ENCODE measurements at regions not wholly inside any gene's neighbourhood (a gene's known extent, or its start where the extent isn't known, plus 50 kb on each side); places are given as distances from the start of the nearest gene placed in this dataset.

GRCh38 chr9:26399556-26399955, 493.0 kb downstream of the CAAP1 start:
- H3K9me3 ChIP-seq (ENCODE audit: control insufficient read depth, insufficient read depth, low read depth, low read length), result no peaks in the 10 kb centered on the region
- ChIA-PET POLR2A (no interaction called here), CTCF (no interaction called here)
- no peak for TF ChIP-seq SIN3A (IDR thresholded peaks at IDR 0.05; ENCODE audit: borderline replicate concordance, insufficient read depth, low read depth, low read length)
- no peak for TF ChIP-seq CTCF (IDR thresholded peaks at IDR 0.05)
- TF ChIP-seq TCF7L2 (IDR thresholded peaks at IDR 0.05; ENCODE audit: low read depth, low read length), result no peak
- no peak for TF ChIP-seq REST (IDR thresholded peaks at IDR 0.05; ENCODE audit: insufficient read depth in 1 of 2, low read depth in 2 of 2, low read length in 1 of 2)
- no peak for TF ChIP-seq POLR2AphosphoS5 (IDR thresholded peaks at IDR 0.05; ENCODE audit: low read depth, low read length)
- H3K27ac ChIP-seq (ENCODE audit: low read length), result no peak overlapping the region
- in situ Hi-C loops (cut with HindIII; ENCODE audit: low pct_unique_long_range_greater_than_20kb, low sequenced_read_pairs) (no loop called here), intact Hi-C loops (cut with micrococcal nuclease; ENCODE audit: unreplicated experiment) (no loop called here)
- ATAC-seq (no peak), DNase-seq (ENCODE audit: low read depth, low spot score) (no peak)
- no peak overlapping the region for H3K4me3 ChIP-seq (ENCODE audit: low read depth in 2 of 2, low read length in 2 of 2)
- BruUV-seq (replicated peaks), result no TSS peak
- no peaks in the 10 kb centered on the region for H3K36me3 ChIP-seq (ENCODE audit: control insufficient read depth, insufficient read depth, low read length)
- H3K27me3 ChIP-seq (ENCODE audit: control insufficient read depth, insufficient read depth, low read length), result no peaks in the 10 kb centered on the region
- H3K4me1 ChIP-seq (ENCODE audit: control insufficient read depth, insufficient read depth, low read length), result no peaks in the 10 kb centered on the region

- Histone ChIP-seq H3K27ac (ENCODE audit: low read length) (no peak overlapping the region), H3K4me3 (ENCODE audit: low read depth in 2 of 2, low read length in 2 of 2) (no peak overlapping the region), H3K36me3 (ENCODE audit: control insufficient read depth, insufficient read depth, low read length) (no peaks in the 10 kb centered on the region), H3K27me3 (ENCODE audit: control insufficient read depth, insufficient read depth, low read length) (no peaks in the 10 kb centered on the region), H3K4me1 (ENCODE audit: control insufficient read depth, insufficient read depth, low read length) (no peaks in the 10 kb centered on the region), H3K9me3 (ENCODE audit: control insufficient read depth, insufficient read depth, low read depth, low read length) (no peaks in the 10 kb centered on the region)
- ATAC-seq (no peak), DNase-seq (ENCODE audit: low read depth, low spot score) (no peak)
- ChIA-PET CTCF (no interaction called here), POLR2A (interaction anchor here (0.7 kb wide), 1 partner anchor 214 kb away, joined by 3 read pairs; no protein-coding TSS in a partner anchor)
- BruUV-seq (replicated peaks), result no TSS peak
- no peak for TF ChIP-seq REST (IDR thresholded peaks at IDR 0.05; ENCODE audit: insufficient read depth in 1 of 2, low read depth in 2 of 2, low read length in 1 of 2)
- TF ChIP-seq CTCF (IDR thresholded peaks at IDR 0.05), result no peak
- TF ChIP-seq POLR2AphosphoS5 (IDR thresholded peaks at IDR 0.05; ENCODE audit: low read depth, low read length), result no peak
- TF ChIP-seq SIN3A (IDR thresholded peaks at IDR 0.05; ENCODE audit: borderline replicate concordance, insufficient read depth, low read depth, low read length), result no peak
- TF ChIP-seq TCF7L2 (IDR thresholded peaks at IDR 0.05; ENCODE audit: low read depth, low read length), result no peak
- intact Hi-C loops (cut with micrococcal nuclease; ENCODE audit: unreplicated experiment) (no loop called here), in situ Hi-C loops (cut with HindIII; ENCODE audit: low pct_unique_long_range_greater_than_20kb, low sequenced_read_pairs) (no loop called here)
Measured at GRCh38 chr9:26394025-26394424, 498.6 kb downstream of the CAAP1 start.
